Neural cell (in vitro differentiated cells): ENCODE measurements at regions not wholly inside any gene's neighbourhood (a gene's known extent, or its start where the extent isn't known, plus 50 kb on each side); places are given as distances from the start of the nearest gene placed in this dataset.

ENCODE experiments used
- H2AFZ ChIP-seq: fragments of 200-600, 300-800 bp; sonication (generic), shearing (Covaris generic); 2 replicates; pipeline ENCODE4 v1.6.0; 2014; ENCODE audit warnings: low read depth, mild to moderate bottlenecking, antibody characterized with exemption, low read length, moderate library complexity
- H3F3A ChIP-seq: fragments of 200-600 bp; shearing (Covaris generic); 2 replicates; pipeline ENCODE4 v1.6.1; 2016; ENCODE audit warnings: mild to moderate bottlenecking, moderate library complexity, mixed read lengths, antibody characterized with exemption, low read length; ENCODE audit not compliant: insufficient read depth, poor library complexity, severe bottlenecking
- H3K27ac ChIP-seq: fragments of 200-600, 300-800 bp; sonication (generic), shearing (Covaris generic); 2 replicates; pipeline ENCODE4 v1.5.1; 2014; ENCODE audit warnings: mild to moderate bottlenecking, low read length, moderate library complexity
- H3K27me3 ChIP-seq: fragments of 300-800, 200-600 bp; sonication (generic), shearing (Covaris generic); 2 replicates; pipeline ENCODE4 v1.6.0; 2014; ENCODE audit warnings: mild to moderate bottlenecking, low read depth, low read length, moderate library complexity; ENCODE audit not compliant: insufficient read depth
- H3K36me3 ChIP-seq: fragments of 300-800, 200-600 bp; sonication (generic), shearing (Covaris generic); 2 replicates; pipeline ENCODE4 v1.5.1; 2014; ENCODE audit warnings: mild to moderate bottlenecking, antibody characterized with exemption, low read length, moderate library complexity; ENCODE audit not compliant: insufficient read depth
- H3K4me2 ChIP-seq: fragments of 300-800, 200-600 bp; sonication (generic), shearing (Covaris generic); 2 replicates; pipeline ENCODE4 v1.6.0; 2014; ENCODE audit warnings: mild to moderate bottlenecking, low read length
- H3K4me3 ChIP-seq: fragments of 300-800, 200-600 bp; sonication (generic), shearing (Covaris generic); 2 replicates; pipeline ENCODE4 v1.5.1; 2014; ENCODE audit warnings: mild to moderate bottlenecking, low read length, moderate library complexity
- H3K79me2 ChIP-seq: fragments of 200-600 bp; shearing (Covaris generic); replicated peaks from 2 replicates; pipeline ENCODE4 v1.6.0; 2014; ENCODE audit warnings: mild to moderate bottlenecking, low read length, moderate library complexity; ENCODE audit not compliant: insufficient read depth
- H3K9ac ChIP-seq: fragments of 300-800, 200-600 bp; sonication (generic), shearing (Covaris generic); 2 replicates; pipeline ENCODE4 v1.6.1; 2016; ENCODE audit warnings: mild to moderate bottlenecking, low read length, mixed read lengths
- H3K9me2 ChIP-seq: fragments of 200-600 bp; shearing (Covaris generic); 2 replicates; pipeline ENCODE4 v1.6.1; 2016; ENCODE audit warnings: mild to moderate bottlenecking, low read length, mixed read lengths; ENCODE audit not compliant: insufficient read depth
- H3K9me3 ChIP-seq: fragments of 200-600, 300-800 bp; sonication (generic), shearing (Covaris generic); 2 replicates; pipeline ENCODE4 v1.6.1; 2016; ENCODE audit warnings: mild to moderate bottlenecking, mixed run types, low read length, moderate library complexity, mixed read lengths
- H4K20me1 ChIP-seq: fragments of 200-600 bp; shearing (Covaris generic); 2 replicates; pipeline ENCODE4 v1.6.1; 2016; ENCODE audit warnings: mild to moderate bottlenecking, mixed run types; ENCODE audit not compliant: insufficient read depth
- EP300 ChIP-seq: fragments of 450-650 bp; conservative IDR thresholded peaks from 2 replicates; pipeline ENCODE4 v1.6.1; 2014; ENCODE audit warnings: antibody characterized with exemption, mild to moderate bottlenecking, moderate library complexity; ENCODE audit not compliant: poor library complexity, severe bottlenecking
- EZH2 ChIP-seq: fragments of 200-600, 300-800 bp; shearing (Covaris generic), sonication (generic); IDR thresholded peaks from 2 replicates; pipeline ENCODE4 v1.6.1; 2014; ENCODE audit warnings: antibody characterized with exemption, low read length, borderline replicate concordance, mild to moderate bottlenecking; ENCODE audit not compliant: insufficient read depth, poor library complexity, severe bottlenecking
- POLR2AphosphoS5 ChIP-seq: IDR thresholded peaks from 2 replicates; pipeline ENCODE4 v1.6.1; 2012
- RAD21 ChIP-seq: fragments of 450-650 bp; conservative IDR thresholded peaks from 2 replicates; pipeline ENCODE4 v1.6.1; 2014; ENCODE audit warnings: antibody characterized with exemption, mild to moderate bottlenecking, moderate library complexity
- SMC3 ChIP-seq: fragments of 450-650 bp; conservative IDR thresholded peaks from 2 replicates; pipeline ENCODE4 v1.6.1; 2014; ENCODE audit warnings: antibody characterized with exemption, mild to moderate bottlenecking, moderate library complexity; ENCODE audit not compliant: poor library complexity
- TAF1 ChIP-seq: IDR thresholded peaks from 2 replicates; pipeline ENCODE4 v1.6.1; 2012; ENCODE audit warnings: low read depth
- TF ChIP-seq, protein P1 (sequence below): IDR thresholded peaks from 2 replicates; pipeline ENCODE4 v1.6.1; 2012; ENCODE audit warnings: borderline replicate concordance
- TF ChIP-seq, protein P2 (sequence below): fragments of 450-650 bp; IDR thresholded peaks from 2 replicates; pipeline ENCODE4 v1.5.1; 2014; ENCODE audit warnings: antibody characterized with exemption, mild to moderate bottlenecking, moderate library complexity; ENCODE audit not compliant: poor library complexity, severe bottlenecking

GRCh38 chr5:107268241-107268640, 402.5 kb downstream of the EFNA5 start:
- Histone ChIP-seq H2AFZ (no peak overlapping the region), H3K9me3 (no peaks in the 10 kb centered on the region), H3F3A (no peaks in the 10 kb centered on the region), H3K27me3 (no peaks in the 10 kb centered on the region), H3K9me2 (no peaks in the 10 kb centered on the region), H3K4me3 (no peak overlapping the region), H3K9ac (no peak overlapping the region), H3K79me2 (no peaks in the 10 kb centered on the region), H3K36me3 (no peaks in the 10 kb centered on the region), H3K27ac (no peak overlapping the region), H4K20me1 (no peaks in the 10 kb centered on the region), H3K4me2 (no peak overlapping the region)
- no peak for TF ChIP-seq EP300
- TF ChIP-seq RAD21: no peak
- TF ChIP-seq POLR2AphosphoS5: no peak
- TF ChIP-seq SMC3: no peak
- TF ChIP-seq EZH2: no peak
- no peak for TF ChIP-seq TAF1
- TF ChIP-seq, protein P1, sequence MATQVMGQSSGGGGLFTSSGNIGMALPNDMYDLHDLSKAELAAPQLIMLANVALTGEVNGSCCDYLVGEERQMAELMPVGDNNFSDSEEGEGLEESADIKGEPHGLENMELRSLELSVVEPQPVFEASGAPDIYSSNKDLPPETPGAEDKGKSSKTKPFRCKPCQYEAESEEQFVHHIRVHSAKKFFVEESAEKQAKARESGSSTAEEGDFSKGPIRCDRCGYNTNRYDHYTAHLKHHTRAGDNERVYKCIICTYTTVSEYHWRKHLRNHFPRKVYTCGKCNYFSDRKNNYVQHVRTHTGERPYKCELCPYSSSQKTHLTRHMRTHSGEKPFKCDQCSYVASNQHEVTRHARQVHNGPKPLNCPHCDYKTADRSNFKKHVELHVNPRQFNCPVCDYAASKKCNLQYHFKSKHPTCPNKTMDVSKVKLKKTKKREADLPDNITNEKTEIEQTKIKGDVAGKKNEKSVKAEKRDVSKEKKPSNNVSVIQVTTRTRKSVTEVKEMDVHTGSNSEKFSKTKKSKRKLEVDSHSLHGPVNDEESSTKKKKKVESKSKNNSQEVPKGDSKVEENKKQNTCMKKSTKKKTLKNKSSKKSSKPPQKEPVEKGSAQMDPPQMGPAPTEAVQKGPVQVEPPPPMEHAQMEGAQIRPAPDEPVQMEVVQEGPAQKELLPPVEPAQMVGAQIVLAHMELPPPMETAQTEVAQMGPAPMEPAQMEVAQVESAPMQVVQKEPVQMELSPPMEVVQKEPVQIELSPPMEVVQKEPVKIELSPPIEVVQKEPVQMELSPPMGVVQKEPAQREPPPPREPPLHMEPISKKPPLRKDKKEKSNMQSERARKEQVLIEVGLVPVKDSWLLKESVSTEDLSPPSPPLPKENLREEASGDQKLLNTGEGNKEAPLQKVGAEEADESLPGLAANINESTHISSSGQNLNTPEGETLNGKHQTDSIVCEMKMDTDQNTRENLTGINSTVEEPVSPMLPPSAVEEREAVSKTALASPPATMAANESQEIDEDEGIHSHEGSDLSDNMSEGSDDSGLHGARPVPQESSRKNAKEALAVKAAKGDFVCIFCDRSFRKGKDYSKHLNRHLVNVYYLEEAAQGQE: no peak
- TF ChIP-seq, protein P2, sequence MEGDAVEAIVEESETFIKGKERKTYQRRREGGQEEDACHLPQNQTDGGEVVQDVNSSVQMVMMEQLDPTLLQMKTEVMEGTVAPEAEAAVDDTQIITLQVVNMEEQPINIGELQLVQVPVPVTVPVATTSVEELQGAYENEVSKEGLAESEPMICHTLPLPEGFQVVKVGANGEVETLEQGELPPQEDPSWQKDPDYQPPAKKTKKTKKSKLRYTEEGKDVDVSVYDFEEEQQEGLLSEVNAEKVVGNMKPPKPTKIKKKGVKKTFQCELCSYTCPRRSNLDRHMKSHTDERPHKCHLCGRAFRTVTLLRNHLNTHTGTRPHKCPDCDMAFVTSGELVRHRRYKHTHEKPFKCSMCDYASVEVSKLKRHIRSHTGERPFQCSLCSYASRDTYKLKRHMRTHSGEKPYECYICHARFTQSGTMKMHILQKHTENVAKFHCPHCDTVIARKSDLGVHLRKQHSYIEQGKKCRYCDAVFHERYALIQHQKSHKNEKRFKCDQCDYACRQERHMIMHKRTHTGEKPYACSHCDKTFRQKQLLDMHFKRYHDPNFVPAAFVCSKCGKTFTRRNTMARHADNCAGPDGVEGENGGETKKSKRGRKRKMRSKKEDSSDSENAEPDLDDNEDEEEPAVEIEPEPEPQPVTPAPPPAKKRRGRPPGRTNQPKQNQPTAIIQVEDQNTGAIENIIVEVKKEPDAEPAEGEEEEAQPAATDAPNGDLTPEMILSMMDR: no peak

DNA sequence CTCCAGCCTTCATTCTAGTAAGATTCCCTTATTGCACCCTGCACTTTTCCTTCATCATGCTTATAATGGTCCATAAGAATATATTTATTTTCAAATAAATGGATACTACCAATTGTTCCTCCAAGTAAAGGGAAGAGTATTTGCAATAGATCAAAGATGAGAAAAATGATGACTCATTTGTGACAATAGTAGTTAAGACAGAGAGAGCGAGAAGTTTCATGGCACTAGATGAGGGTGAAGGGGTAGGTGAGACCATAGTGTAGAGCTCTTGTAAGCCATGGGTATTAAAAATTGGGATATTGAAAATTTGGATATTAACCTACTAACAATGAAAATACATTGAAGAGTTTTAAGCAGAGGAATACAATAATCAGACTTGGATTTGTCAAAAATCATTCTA, 404.6 kb downstream of the EFNA5 start:
- Histone ChIP-seq H4K20me1 (no peaks in the 10 kb centered on the region), H3K9me3 (no peaks in the 10 kb centered on the region), H3K27me3 (no peaks in the 10 kb centered on the region), H3K4me3 (no peak overlapping the region), H3K4me2 (no peak overlapping the region), H3F3A (no peaks in the 10 kb centered on the region), H3K36me3 (no peaks in the 10 kb centered on the region), H2AFZ (no peak overlapping the region), H3K9ac (no peak overlapping the region), H3K9me2 (no peaks in the 10 kb centered on the region), H3K27ac (no peak overlapping the region), H3K79me2 (no peaks in the 10 kb centered on the region)
- TF ChIP-seq, protein P2: no peak
- no peak for TF ChIP-seq EP300
